GM23248 (cell line): ENCODE measurements at regions not wholly inside any gene's neighbourhood (a gene's known extent, or its start where the extent isn't known, plus 50 kb on each side); places are given as distances from the start of the nearest gene placed in this dataset.

Experiments used
- EZH2 ChIP-seq: fragments of 200-600 bp; sonication (generic); IDR thresholded peaks from 2 replicates; pipeline ENCODE4 v1.6.1; 2018; ENCODE audit warnings: antibody characterized with exemption, mild to moderate bottlenecking; ENCODE audit not compliant: insufficient read depth, poor library complexity, severe bottlenecking
- EZH2phosphoT487 ChIP-seq: fragments of 200-600 bp; sonication (generic); IDR thresholded peaks from 2 replicates; pipeline ENCODE4 v1.6.1; 2018; ENCODE audit warnings: antibody characterized with exemption, moderate library complexity, mild to moderate bottlenecking, low read depth; ENCODE audit not compliant: insufficient read depth

DNA sequence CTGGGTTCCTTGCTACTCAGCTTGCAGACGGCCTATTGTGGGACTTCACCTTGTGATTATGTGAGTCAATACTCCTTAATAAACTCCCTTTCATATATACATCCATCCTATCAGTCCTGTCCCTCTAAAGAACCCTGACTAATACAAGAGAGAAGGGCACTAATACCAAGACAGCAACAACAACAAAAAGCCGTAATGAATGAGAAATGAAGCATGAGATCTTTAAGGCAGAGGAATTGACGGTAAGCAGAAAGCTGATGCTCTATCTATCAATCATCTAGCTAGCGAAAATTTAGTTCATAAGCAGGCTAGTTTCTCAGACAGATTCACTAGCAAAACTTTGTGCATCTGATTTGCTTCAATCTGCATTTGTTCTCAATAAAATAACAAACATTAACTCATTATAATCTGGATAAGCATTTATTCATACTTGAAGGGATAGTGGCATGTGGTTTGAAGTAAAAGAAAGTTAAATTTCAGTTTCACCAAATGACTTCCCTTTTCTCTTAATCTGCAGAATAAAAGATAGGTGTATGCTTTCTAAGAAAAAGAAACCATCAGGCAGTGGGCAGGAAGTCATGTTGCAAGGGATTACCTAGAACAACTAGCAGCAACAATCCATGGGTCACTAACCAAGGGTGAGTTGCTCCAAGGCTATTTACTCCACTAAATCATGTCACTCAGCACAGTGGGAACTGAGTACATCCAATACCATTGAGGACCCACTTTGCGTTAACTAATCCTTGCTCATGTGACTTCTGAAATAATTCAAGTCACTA lies 376.5 kb downstream of the TMEM182 start:
- TF ChIP-seq EZH2 = no peak
- no peak for TF ChIP-seq EZH2phosphoT487
